ENCODE measurements at regions not wholly inside any gene's neighbourhood (a gene's known extent, or its start where the extent isn't known, plus 50 kb on each side); places are given as distances from the start of the nearest gene placed in this dataset.

DNA sequence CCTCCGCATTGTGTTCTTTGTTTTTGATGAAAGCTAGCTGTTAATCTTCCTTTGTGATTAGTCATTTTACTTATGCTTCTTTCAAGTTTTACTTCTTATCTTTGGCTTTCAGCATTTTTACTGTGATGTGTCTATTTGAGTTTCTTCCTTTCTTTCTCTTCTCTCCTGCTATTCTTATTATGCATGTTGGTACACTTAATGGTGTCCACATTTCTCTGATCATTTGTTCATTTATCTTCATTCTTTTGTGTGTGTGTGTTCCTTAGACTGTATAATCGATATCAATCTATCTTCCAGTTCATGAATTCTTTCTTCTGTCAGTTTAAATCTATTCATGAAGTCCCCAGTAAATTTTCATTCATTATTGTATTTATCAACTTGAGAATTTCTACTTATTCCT is 1650.3 kb downstream of the BRINP3 start:
- no peak for TF ChIP-seq EZH2phosphoT487 (IDR thresholded peaks at IDR 0.05; ENCODE audit: insufficient read depth, low read depth)
- no peak for TF ChIP-seq EZH2 (IDR thresholded peaks at IDR 0.05; ENCODE audit: insufficient read depth, poor library complexity, severe bottlenecking)
